ENCODE measurements at regions not wholly inside any gene's neighbourhood (a gene's known extent, or its start where the extent isn't known, plus 50 kb on each side); places are given as distances from the start of the nearest gene placed in this dataset.
"Not testable (repeated sequence)": the region's sequence is repeated elsewhere in the genome, so short reads cannot be mapped to it uniquely, and the experiment has no call there.

DNA sequence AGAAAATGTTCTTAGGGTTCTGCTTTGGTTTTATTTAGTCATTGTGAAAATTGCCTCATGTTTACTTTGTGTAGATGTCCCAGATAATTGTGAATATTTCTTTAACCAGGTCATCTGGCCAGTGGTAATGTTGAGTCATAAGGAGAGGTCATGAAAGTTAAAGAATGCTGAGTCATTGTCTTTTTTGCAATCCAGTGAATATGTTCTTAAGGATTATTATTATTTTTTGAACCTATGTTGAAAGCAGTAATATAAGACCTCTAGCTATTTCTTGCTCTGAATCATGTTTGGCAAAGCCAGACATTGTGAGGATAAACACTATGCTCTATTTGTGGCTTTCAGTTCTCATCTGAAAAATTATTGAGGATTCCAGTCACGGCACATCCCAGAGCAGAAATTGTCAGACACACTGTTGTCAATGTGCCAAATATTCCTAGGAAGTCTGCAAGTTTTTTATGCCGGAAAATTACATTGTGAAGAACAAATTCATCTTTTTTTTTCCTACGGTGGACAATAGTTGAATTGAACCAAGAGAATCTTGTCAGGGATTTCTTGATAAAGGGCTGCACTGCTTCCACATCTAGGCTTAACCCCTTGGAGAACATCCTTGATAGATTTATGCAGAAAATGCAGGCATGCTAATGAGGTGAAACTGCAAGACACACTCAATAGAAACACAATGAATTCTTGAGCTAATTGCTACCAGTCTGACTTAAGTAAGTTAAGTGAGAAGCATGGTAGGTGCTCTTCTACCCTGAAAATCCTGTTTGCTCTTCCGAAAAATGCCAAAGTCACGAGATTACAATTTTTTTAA, 369.6 kb downstream of the ATP23 start:
- DNase-seq (ENCODE audit: low read depth), result peak; percentile 99

DNA sequence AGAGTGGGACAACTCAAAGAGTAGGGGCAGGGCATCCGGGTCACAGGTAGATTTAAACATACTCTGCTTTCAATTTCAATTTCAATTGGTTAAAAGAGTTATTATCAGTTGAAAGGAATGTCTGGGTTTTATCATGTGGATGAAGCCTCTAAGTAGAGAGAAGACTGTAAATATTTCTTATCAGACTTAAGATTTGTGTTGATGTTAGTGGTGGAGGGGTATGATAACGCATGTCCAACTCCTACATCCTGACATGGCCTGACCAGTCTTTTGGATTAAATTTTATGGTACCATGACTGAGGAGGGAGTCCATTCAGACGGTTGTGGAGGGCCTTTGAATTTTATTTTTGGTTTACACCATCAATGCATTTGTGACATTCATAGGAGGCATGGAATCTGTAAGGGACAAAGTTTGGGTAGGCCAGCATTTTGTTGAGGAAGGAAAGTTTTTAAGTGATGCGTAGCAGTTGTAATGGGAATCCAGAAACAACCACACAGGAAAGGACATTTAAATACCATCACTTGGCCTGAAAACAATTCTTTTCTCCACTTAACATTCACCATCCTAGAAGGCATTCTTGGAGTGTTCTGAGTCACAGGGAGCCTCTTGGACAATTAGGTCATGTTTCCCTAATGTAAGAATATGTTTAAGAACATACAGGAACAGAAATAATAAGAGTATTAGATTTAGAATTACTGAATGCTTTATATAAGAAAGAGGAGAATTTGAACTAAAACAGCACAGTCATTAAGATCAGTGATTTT, 371.9 kb downstream of the ATP23 start:
- DNase-seq (ENCODE audit: low read depth), result peak; percentile 94

DNA sequence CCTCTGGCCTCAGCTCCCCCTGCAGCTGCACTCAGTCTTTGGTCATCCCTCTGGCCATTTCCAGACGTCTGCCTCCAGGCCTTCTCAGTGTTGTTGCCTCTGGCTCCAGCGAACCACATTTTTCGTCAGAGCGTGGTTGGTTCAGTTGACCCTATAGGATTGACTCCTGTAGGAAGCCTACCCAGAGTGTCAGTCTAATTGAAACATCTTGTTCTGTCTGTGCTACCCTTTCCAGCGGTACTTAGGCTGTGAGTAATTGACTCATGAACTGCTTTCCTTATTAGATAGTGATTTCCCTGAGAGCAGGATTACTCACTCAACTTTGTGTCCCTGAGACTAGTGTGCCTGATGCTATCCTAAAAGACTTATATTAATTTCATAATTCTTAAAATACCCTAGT, 373.2 kb downstream of the ATP23 start:
- peak; percentile 82 for DNase-seq (ENCODE audit: low read depth)

GRCh38 chr12:58316926-58317325, 375.6 kb downstream of the ATP23 start:
- DNase-seq (ENCODE audit: low read depth), result no peak

GRCh38 chr12:58321414-58321813, 380.0 kb downstream of the ATP23 start:
- no peak for DNase-seq (ENCODE audit: low read depth)

GRCh38 chr12:58323676-58324075, 382.3 kb downstream of the ATP23 start:
- peak; percentile 63 for DNase-seq (ENCODE audit: low read depth)

GRCh38 chr12:58325561-58325960, 384.2 kb downstream of the ATP23 start:
- DNase-seq (ENCODE audit: low read depth), result no peak

DNA sequence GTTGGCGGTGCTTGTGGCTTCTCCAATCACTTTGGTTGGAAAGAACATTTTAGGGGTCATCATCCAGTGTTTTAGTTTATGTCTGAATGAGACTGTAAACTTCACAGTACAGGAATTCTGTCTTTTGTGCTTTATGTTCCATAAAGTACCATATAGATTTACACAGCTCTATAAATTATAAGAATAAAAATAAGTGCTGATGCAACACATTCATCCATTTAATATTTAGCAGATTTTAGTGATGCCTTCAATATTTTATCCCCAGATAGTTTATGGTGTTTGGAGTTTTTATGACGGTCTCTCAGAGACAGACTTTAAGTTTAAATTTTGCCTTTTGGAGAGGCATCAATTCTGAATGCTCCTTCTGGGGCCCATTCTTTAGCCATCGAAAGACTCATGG, 385.2 kb downstream of the ATP23 start:
- no peak for DNase-seq (ENCODE audit: low read depth)

GRCh38 chr12:58336581-58337242, 395.3 kb downstream of the ATP23 start:
- DNase-seq (ENCODE audit: low read depth), result peak; percentile 96

GRCh38 chr12:58337539-58337938, 396.2 kb downstream of the ATP23 start:
- not testable (repeated sequence) for DNase-seq (ENCODE audit: low read depth)

- DNase-seq (ENCODE audit: low read depth), result peak; percentile 76
Measured at GRCh38 chr12:58341791-58342190, 400.4 kb downstream of the ATP23 start.

- peak; percentile 23 for DNase-seq (ENCODE audit: low read depth)
Measured at GRCh38 chr12:58342736-58343135, 401.4 kb downstream of the ATP23 start.

DNA sequence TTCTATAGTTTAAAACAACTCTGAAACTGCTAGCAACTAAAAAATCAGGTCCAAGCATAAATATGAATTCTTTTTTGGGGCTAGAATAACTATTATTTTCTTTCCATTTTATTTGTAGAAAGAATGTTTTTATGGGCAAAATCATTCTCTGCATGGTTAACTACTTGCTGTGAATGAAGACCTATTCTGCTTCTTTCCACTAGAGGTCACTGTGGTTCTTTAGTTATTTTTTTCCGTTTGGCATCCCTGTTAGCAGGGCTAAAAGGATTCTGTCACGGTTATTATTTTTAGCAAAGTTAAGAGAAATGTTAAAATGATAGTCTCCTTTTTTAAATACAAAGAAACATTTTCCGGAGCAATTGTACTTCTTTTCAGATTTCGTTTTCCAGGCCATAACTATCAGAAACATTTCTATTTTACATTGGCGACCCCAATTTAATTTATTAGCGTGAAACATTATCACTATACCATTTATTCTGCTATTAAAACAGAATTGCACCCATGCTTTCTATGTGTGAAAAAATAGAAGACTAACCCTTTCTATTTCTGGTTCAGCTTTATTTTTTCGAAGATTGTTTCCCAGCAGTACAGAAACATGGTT, 404.8 kb downstream of the ATP23 start:
- peak; percentile 75 for DNase-seq (ENCODE audit: low read depth)

DNA sequence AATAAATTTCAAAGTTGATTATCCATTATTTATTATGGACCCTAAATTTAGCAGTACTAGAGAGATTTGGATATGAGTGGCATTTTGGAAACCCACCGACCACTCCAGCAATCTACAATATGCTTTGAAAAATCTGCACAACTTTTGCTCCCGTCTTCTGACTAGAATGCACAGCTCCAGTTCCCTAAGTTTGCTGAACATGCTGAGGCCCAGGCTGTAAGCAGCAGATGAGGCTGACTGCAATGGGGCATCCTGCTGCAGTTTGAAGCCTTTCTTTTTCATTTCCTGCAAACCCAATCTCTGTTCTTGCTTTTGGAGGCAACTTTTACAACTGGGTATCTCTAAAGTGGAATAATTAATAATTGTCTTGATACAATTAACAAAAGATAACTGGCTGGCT, 405.8 kb downstream of the ATP23 start:
- DNase-seq (ENCODE audit: low read depth), result no peak

DNA sequence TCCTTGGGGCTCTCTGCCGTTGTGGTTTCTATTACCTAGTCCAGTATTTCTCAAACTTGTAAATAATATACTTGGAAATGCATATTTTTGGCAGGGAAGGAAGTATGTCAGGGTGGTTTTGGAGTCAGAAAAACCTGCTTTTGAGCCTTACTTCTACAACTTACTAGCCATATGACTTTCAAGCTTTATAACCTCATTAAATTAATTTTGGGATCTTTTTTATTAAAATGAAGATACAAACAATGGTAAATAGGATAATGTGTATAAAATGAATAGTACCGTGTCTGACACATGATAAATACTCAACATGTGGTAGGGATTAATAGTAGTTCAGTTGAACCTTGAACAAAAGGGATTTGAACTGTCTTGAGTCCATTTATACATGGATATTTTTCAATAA, 406.3 kb downstream of the ATP23 start:
- DNase-seq (ENCODE audit: low read depth), result no peak

DNA sequence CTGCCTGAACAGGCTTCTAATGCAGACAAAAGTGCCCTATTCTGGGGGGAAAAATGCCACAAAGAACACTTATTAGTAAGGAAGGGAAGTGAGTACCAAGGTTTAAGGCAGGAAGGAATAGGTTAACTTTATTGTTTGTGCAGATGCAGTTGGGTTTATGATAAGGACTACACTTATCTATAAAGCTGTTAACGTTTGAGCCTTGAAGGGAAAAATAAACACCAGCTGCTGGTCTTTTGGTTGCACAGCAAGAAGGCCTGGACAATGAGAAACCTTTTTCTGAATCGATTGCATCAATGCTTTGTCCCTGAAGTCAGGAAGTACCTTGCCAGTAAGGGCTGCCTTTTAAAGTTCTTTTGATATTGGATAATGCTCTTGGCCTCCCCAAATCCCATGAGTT, 407.8 kb downstream of the ATP23 start:
- no peak for DNase-seq (ENCODE audit: low read depth)

DNA sequence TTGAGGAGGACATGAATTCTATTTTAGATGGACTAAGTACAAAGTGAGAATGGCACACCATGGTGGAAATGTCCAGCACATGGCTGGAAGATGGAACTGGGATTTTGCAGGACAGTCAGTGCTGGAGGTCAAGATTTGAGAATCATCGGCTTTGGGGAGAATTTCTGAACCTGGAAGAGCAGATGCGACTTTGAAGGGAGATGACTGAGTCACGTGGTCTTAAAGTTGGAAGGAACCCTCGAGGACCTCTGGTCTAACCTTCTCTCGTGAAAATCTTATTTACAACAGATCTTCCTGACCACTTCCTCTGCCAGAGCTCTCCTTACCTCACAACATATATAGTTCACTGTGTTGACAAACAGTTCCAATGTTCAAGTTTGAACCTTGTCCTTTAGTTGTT, 415.4 kb downstream of the ATP23 start:
- no peak for DNase-seq (ENCODE audit: low read depth)

DNA sequence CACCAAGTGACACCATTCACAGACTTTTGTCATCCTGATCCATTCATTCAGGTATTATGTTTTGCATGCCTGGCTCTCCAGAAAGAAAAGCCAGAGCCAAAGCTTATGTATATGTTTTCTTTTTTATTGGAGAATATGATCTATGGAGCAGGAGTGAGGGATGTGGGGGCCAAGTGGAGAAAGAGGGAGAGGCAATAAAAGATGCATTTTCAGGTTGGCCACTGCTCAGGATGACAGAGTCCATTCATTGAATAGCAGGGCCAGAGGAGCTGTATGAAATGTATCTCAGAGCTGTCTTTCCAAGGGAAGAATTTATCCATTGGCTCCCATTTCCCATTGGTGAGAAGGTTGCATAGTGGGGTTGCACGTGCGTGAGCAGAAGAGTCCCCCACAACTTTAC, 416.1 kb downstream of the ATP23 start:
- no peak for DNase-seq (ENCODE audit: low read depth)

DNA sequence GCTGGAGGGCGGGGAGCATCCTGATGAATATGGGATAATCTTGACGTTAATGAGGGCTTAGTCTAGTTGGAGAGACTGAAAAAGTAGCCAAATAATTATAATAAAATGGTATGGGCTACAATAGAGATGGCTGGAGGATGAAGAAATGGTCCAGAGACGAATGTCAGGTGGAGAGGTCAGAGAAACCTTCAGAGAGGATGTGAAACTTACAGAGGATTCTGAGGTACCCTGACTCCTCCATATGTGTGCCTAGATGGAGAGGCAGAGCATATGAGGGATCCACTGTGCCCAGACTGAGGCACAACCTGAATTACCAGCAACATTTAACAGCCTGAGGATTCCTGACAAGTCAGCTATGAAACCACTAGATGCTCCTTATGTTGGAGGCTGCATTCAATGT, 417.0 kb downstream of the ATP23 start:
- no peak for DNase-seq (ENCODE audit: low read depth)

DNA sequence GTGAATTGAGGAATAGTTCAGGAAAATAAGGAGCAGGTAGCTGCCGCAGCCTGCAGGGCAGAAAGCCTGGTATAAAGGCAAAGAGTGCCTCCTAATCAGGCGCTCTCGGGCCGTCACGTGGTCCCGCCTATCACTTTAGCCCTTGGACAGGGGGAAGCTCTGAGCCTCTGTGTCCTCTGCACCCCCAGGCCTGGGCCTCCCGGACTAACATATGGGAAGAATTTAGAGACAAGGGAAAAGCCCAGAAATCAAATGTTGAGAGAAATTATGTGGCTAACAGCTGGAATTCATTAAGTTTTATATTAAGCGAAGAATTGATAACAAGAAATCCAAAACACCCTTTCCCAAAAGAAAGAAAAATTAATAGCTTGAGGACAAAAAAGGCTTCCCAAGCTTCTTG, 417.7 kb downstream of the ATP23 start:
- DNase-seq (ENCODE audit: low read depth), result peak; percentile 80

GRCh38 chr12:58361056-58361455, 419.7 kb downstream of the ATP23 start:
- DNase-seq (ENCODE audit: low read depth), result no peak

DNA sequence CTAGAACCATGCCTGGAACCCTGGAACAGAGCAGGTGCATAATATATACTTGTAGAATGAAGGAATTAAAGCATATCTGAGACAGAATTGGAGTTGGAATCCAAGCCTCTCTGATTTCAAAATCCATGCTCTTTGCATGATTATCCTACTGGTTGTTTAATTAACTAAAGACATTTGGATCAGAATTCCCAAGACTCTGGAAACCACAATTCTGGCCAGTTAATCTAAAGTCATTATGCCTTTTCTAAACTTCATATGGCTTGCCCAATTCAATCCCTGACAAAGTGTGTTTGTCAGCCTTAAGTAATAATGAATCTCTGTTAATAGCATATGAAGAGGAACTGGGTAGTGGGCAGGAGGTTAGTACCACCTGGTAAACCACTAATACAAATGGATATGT, 422.6 kb downstream of the ATP23 start:
- peak; percentile 64 for DNase-seq (ENCODE audit: low read depth)
